Tibial nerve (tissue), 4 donors: ENCODE measurements at regions not wholly inside any gene's neighbourhood (a gene's known extent, or its start where the extent isn't known, plus 50 kb on each side); places are given as distances from the start of the nearest gene placed in this dataset.
A peak's percentile ranks its signal among the peaks of the same experiment; 100 is the strongest.

Experiments
- DNase-seq, 2 donors: peaks; one replicate each; pipeline ENCODE4 v3.0.0-alpha.2; 2019; ENCODE audit warnings: low spot score in 2 of 2
- H3K27ac ChIP-seq, 4 donors: fragments of 200-600 bp; sonication (generic) in 3 of 4; one replicate each; pipeline ENCODE4 v1.5.1; 2017 to 2019; ENCODE audit warnings: mild to moderate bottlenecking in 1 of 4
- H3K27me3 ChIP-seq, 2 donors: fragments of 200-600 bp; sonication (generic) in 1 of 2; one replicate each; pipeline versions ENCODE4 v1.5.1 to v1.6.0; 2017 to 2019
- H3K36me3 ChIP-seq, 3 donors: fragments of 200-600 bp; sonication (generic); one replicate each; pipeline ENCODE4 v1.5.1; 2018 to 2019
- H3K4me1 ChIP-seq, 4 donors: fragments of 200-600 bp; sonication (generic) in 3 of 4; one replicate each; pipeline ENCODE4 v1.5.1; 2017 to 2019
- H3K4me3 ChIP-seq, 4 donors: fragments of 200-600 bp; sonication (generic) in 3 of 4; one replicate each; pipeline ENCODE4 v1.5.1; 2017 to 2019; ENCODE audit warnings: mild to moderate bottlenecking in 1 of 4, moderate library complexity in 1 of 4
- H3K9me3 ChIP-seq, 4 donors: fragments of 200-600 bp; sonication (generic) in 3 of 4; one replicate each; pipeline ENCODE4 v1.5.1; 2017 to 2019
- CTCF ChIP-seq, 5 experiments: fragments of 200-600 bp in 3 of 5; fragments of 450-650 bp in 2 of 5; sonication (generic) in 3 of 5; IDR thresholded peaks; one replicate each; pipeline ENCODE4 v1.5.1; 2016 to 2019; ENCODE audit warnings: antibody characterized with exemption in 5 of 5, mild to moderate bottlenecking in 3 of 5, moderate library complexity in 2 of 5
- EP300 ChIP-seq, 2 donors: sonication (generic); formaldehyde crosslinking; IDR thresholded peaks; one replicate each; pipeline ENCODE4 v1.6.1; 2017; ENCODE audit warnings: antibody characterized with exemption in 2 of 2, mild to moderate bottlenecking in 1 of 2
- POLR2A ChIP-seq, 2 donors: fragments of 450-650 bp; IDR thresholded peaks; one replicate each; pipeline ENCODE4 v1.6.1; 2017; ENCODE audit warnings: antibody characterized with exemption in 2 of 2, mild to moderate bottlenecking in 2 of 2, moderate library complexity in 2 of 2
- WGBS, 2 donors: methylation state at CpG; one replicate each; pipeline ENCODE4 v1.1.5; 2018; 5-methylcytosine and 5-hydroxymethylcytosine counted together

GRCh38 chr10:58994226-58995057 lies 182.0 kb upstream of the PHYHIPL start:
- Histone ChIP-seq H3K27me3 (no peaks in the 10 kb centered on the region), H3K4me1 (peaks cover 0 to 21% (median 4%) of the 10 kb centered on the region in 4 donors), H3K9me3 (peaks cover 0 to 14% (median 0%) of the 10 kb centered on the region in 4 donors), H3K36me3 (no peaks in the 10 kb centered on the region), H3K27ac (peak overlapping the region in 3 of 4 donors; percentile 1 to 79 (median 70)), H3K4me3 (no peak overlapping the region)
- no peak for DNase-seq
- TF ChIP-seq EP300 (IDR thresholded peaks at IDR 0.05): no peak
- no peak for TF ChIP-seq POLR2A (IDR thresholded peaks at IDR 0.05)
- TF ChIP-seq CTCF (IDR thresholded peaks at IDR 0.05): no peak
- 88 to 94% methylated on average over 4 of the region's 4 CpGs for WGBS, 2 donors

- Histone ChIP-seq H3K27me3 (no peaks in the 10 kb centered on the region), H3K27ac (peak overlapping the region in 2 of 4 donors; percentile 70 to 79), H3K4me3 (no peak overlapping the region), H3K4me1 (peaks cover 0 to 23% (median 4%) of the 10 kb centered on the region in 4 donors), H3K9me3 (peaks cover 0 to 7% (median 0%) of the 10 kb centered on the region in 4 donors), H3K36me3 (no peaks in the 10 kb centered on the region)
- 72 to 75% methylated on average over 6 of the region's 6 CpGs for WGBS, 2 donors
- DNase-seq: no peak
- TF ChIP-seq POLR2A (IDR thresholded peaks at IDR 0.05) (no peak), EP300 (IDR thresholded peaks at IDR 0.05) (no peak)
These were observed 181.3 kb upstream of the PHYHIPL start for GRCh38 chr10:58995058-58995596.

- Histone ChIP-seq H3K27me3 (no peaks in the 10 kb centered on the region), H3K27ac (peak overlapping the region in 1 of 4 donors; percentile 5), H3K4me3 (no peak overlapping the region), H3K4me1 (peaks cover 0 to 27% (median 4%) of the 10 kb centered on the region in 4 donors), H3K36me3 (no peaks in the 10 kb centered on the region), H3K9me3 (no peaks in the 10 kb centered on the region)
- 88 to 95% methylated on average over 2 of the region's 2 CpGs for WGBS, 2 donors
- DNase-seq: no peak
- TF ChIP-seq POLR2A (IDR thresholded peaks at IDR 0.05): no peak
- no peak for TF ChIP-seq EP300 (IDR thresholded peaks at IDR 0.05)
- TF ChIP-seq CTCF (IDR thresholded peaks at IDR 0.05): no peak
These were observed 180.4 kb upstream of the PHYHIPL start for GRCh38 chr10:58996063-58996462.

GRCh38 chr10:58996866-58997265 lies 179.6 kb upstream of the PHYHIPL start:
- Histone ChIP-seq H3K9me3 (no peaks in the 10 kb centered on the region), H3K4me3 (no peak overlapping the region), H3K27me3 (no peaks in the 10 kb centered on the region), H3K27ac (no peak overlapping the region), H3K36me3 (no peaks in the 10 kb centered on the region), H3K4me1 (peaks cover 0 to 27% (median 4%) of the 10 kb centered on the region in 4 donors)
- no peak for DNase-seq
- TF ChIP-seq EP300 (IDR thresholded peaks at IDR 0.05): no peak
- no peak for TF ChIP-seq POLR2A (IDR thresholded peaks at IDR 0.05)
- TF ChIP-seq CTCF (IDR thresholded peaks at IDR 0.05): no peak
- WGBS, 2 donors: 77 to 79% methylated on average over 2 of the region's 2 CpGs

- H3K36me3 ChIP-seq: no peaks in the 10 kb centered on the region
- peak overlapping the region; percentile 61 to 90 (median 86) for H3K27ac ChIP-seq
- H3K4me3 ChIP-seq: peak overlapping the region in 1 of 4 donors; percentile 3
- H3K27me3 ChIP-seq: no peaks in the 10 kb centered on the region
- no peaks in the 10 kb centered on the region for H3K9me3 ChIP-seq
- H3K4me1 ChIP-seq: peaks cover 0 to 22% (median 4%) of the 10 kb centered on the region in 4 donors
- peak; percentile 36 to 68 for DNase-seq
- TF ChIP-seq POLR2A (IDR thresholded peaks at IDR 0.05) (no peak), EP300 (IDR thresholded peaks at IDR 0.05) (peak in 1 of 2 donors; percentile 86)
- WGBS, 2 donors: 44 to 54% methylated on average over 8 of the region's 8 CpGs
These were observed 177.3 kb upstream of the PHYHIPL start for GRCh38 chr10:58998924-58999713.
